HG03159 (cell line): ENCODE measurements at regions not wholly inside any gene's neighbourhood (a gene's known extent, or its start where the extent isn't known, plus 50 kb on each side); places are given as distances from the start of the nearest gene placed in this dataset.
"Not testable (repeated sequence)": the region's sequence is repeated elsewhere in the genome, so short reads cannot be mapped to it uniquely, and the experiment has no call there.

Experiments used
- ATAC-seq: cut with Tn5 transposase; IDR thresholded peaks from one replicate; pipeline ENCODE4 v1.9.1; 2021; ENCODE audit warnings: mild to moderate bottlenecking, moderate library complexity; ENCODE audit not compliant: unreplicated experiment

- ATAC-seq, result no peak
Measured at GRCh38 chrX:39264023-39264422, 462.8 kb downstream of the MID1IP1 start.

DNA sequence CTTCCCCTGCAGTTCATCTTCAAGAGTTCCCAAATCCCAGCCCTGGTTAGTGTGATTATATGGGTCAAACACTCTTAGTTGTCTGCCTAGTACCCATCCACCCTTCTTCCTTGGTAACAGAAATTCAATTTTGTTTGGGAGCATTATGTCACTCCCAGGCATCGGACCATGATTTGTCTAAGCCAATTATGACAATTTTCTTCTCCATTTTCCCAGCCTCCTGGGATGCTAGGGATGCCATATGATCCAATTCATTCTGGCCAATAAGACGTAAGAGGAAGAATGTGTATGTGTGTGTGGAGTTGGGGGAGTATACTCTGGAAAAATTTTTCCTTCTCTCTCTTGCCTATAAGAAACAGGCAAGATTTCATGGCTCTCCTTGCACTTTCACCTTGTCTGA lies 465.9 kb downstream of the MID1IP1 start:
- ATAC-seq, result no peak

GRCh38 chrX:39268207-39268606 lies 466.9 kb downstream of the MID1IP1 start:
- no peak for ATAC-seq

- no peak for ATAC-seq
Measured at GRCh38 chrX:39275500-39276068, 474.3 kb downstream of the MID1IP1 start.

GRCh38 chrX:39277685-39278390 lies 476.6 kb downstream of the MID1IP1 start:
- not testable (repeated sequence) for ATAC-seq

GRCh38 chrX:39283239-39283638 lies 482.0 kb downstream of the MID1IP1 start:
- ATAC-seq, result no peak

DNA sequence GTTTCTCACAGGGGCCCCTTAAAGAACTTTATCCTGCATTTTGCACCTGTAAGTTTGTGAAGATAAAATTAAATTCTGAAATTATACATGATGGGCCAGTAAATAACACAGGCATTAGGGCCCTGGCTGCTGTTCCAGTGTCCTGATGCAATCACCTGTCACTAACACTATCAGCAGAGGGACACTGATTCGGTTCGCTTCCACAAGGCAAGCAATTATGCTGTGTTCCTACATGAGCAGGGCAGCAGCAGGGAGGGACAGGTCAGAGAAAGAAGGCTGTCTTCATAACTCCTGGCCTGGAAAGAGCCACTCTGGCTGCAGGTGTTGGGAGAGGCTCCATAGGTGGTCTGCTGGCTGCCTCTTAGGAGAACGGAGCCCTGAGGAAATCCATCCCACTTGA lies 487.3 kb downstream of the MID1IP1 start:
- no peak for ATAC-seq

GRCh38 chrX:39289827-39290226 lies 488.6 kb downstream of the MID1IP1 start:
- ATAC-seq, result no peak

DNA sequence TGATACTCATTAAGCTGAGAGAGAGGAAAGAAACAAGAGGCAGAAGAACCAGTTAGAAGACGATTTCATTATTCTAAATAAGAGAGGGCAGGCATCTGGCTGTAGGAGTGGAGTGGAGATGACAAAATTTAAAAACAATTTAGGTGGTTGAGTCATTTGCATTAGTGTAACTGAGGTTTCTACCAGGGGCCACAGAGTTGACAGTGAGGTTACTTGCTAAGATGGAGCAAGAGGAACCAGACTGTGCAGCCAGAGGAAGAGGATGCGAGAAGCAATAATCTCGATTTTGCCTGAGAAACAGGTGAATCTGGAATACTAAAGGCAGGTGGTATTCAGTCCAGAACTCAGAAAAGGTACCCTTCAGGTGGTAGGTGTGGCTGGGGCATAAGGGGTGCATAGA lies 491.9 kb downstream of the MID1IP1 start:
- ATAC-seq, result no peak

DNA sequence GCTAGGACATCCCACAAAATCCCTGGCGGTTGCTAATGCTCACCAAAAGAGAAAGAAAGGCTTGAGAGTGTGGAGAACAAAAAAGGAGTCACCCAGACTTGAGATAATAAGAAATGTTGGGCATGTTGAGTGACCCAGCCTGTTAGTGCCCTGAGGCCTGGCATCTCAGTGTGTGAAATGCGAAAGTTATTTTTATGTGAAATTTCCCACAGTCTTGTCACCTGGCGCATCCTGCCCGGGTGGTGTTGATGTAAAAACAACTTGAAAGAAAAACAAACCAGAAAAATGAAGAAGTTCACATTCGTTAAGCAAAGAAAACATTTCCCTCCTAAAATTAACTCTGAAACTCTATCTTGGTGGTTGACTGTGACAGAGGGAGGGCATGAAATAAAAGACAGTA lies 495.2 kb downstream of the MID1IP1 start:
- no peak for ATAC-seq

- no peak for ATAC-seq
Measured at GRCh38 chrX:39298821-39299220, 497.6 kb downstream of the MID1IP1 start.

DNA sequence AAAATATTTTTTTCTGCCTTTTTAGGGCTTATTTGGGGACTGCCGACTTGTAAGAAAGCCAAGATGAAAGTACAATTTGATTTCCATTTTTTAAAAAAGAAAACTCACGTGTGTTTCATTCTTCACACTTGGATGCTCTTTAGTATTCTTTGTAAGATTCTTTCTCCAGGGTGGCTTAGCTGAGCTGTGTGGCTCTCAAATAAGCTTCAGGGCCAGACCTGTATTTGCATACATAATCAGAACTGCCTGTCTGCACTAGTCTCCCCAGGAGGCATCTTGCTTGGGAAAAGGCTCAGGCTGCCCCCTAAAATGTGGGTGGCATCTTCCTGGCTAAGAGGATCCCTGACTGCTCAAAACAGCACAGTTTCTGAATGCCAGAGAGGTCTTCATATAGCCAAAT lies 498.4 kb downstream of the MID1IP1 start:
- no peak for ATAC-seq

GRCh38 chrX:39301036-39301435 lies 499.8 kb downstream of the MID1IP1 start:
- ATAC-seq, result no peak

DNA sequence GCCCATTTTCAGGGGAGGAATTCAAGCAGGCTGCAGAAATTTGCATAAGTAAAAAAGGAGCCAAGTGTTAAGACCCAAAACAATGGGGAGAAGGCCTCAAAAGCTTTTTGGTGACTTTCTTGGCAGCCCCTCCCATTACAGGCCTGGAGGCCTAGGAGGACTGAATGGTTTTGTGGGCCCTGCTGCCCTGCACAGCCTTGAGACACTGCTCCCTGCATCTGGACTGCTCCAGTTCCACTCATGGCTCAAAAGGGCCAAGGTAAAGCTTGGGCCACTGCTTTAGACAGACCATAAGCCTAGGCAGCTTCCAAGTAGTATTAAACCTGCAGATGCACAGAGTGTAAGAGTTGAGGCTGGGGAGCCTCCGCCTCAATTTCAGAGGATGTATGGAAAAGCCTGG lies 501.6 kb downstream of the MID1IP1 start:
- ATAC-seq, result no peak

DNA sequence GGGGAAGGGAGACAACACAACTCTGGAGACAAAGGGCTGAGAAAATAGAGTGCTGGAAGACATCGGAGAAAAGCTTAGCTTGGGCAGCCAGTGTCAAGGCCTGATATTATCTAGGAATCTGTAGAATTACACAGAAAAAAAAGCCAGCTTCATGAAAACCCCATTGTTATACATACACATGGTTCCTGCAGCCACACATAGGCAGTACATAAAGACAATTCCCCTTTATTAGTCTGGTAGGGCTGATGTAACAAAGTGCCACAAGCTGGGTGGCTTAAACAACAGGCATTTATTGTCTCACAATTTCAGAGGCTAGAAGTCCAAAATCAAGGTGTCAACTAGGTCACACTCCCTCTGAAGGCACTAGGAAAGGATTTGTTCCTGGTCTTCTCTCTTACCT lies 503.5 kb downstream of the MID1IP1 start:
- no peak for ATAC-seq

DNA sequence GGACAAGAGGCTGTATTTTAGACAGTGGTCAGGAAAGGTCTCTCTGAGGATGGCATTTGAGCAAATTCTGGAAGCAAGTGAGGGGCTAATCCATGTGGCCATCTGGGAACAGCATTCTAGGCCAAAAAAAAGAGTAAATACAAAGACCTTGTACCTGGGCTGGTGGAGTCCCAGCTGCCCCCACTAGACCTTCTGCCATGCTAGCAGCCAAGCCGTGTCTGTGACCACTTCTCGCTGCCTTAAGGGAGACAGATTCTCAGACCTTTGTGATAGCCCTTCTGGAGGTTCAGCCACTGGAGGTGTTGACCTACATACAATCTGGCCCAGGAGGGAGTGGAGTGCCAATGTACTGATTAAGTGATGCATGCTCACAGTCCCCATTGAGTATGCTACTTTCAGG lies 506.2 kb downstream of the MID1IP1 start:
- ATAC-seq, result no peak

GRCh38 chrX:39308126-39308525 lies 506.9 kb downstream of the MID1IP1 start:
- ATAC-seq, result no peak

GRCh38 chrX:39309018-39309635 lies 507.9 kb downstream of the MID1IP1 start:
- no peak for ATAC-seq

- no peak for ATAC-seq
Measured at GRCh38 chrX:39309721-39310152, 508.5 kb downstream of the MID1IP1 start.

DNA sequence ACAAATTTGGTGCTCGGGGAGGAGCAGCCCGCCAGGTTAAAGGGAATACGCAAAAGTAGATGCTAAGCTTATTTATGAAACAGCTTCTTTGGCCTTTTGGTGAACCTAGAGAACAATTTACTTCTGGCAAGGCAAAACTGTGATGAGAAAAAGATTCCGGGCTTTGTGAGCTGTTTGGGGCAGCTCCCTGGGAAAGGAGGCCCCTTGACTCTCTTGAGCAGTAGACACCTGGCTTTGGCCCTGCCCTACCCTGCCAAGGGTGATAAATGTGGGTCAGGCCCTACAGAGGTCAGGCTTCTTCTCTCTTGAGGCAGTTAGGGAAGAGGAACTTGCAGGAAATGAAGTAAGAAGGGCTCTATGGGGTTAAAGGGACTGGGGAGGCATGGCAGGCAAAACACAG lies 509.6 kb downstream of the MID1IP1 start:
- ATAC-seq, result no peak

- ATAC-seq, result no peak
Measured at GRCh38 chrX:39311646-39312045, 510.4 kb downstream of the MID1IP1 start.

DNA sequence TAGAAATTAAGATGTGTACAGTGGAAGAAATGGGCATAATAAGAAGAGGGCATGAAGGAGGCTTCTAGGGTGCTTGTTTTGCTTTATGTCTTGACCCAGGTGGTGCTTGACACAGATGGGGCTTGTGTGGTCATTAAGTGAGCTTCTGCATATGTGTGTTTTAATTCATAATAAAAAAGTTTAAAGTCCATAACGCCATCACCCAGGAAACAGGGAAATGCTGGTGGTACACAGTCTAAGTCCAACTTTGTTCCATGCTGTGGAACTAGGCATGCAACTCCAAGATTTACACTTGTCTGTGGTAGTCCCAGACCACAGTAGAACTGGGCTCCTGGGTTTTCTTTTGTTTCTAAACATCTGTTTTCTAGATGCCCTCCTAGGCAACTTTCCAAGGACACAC lies 511.9 kb downstream of the MID1IP1 start:
- ATAC-seq, result no peak
